CD4-positive, alpha-beta T cell treated with Interleukin-4 for 4 hours (primary cell): ENCODE measurements at regions not wholly inside any gene's neighbourhood (a gene's known extent, or its start where the extent isn't known, plus 50 kb on each side); places are given as distances from the start of the nearest gene placed in this dataset.
"Not testable (repeated sequence)": the region's sequence is repeated elsewhere in the genome, so short reads cannot be mapped to it uniquely, and the experiment has no call there.

Experiments used
- DNase-seq: peaks from one replicate; pipeline ENCODE4 v3.0.0-alpha.2; 2020

DNA sequence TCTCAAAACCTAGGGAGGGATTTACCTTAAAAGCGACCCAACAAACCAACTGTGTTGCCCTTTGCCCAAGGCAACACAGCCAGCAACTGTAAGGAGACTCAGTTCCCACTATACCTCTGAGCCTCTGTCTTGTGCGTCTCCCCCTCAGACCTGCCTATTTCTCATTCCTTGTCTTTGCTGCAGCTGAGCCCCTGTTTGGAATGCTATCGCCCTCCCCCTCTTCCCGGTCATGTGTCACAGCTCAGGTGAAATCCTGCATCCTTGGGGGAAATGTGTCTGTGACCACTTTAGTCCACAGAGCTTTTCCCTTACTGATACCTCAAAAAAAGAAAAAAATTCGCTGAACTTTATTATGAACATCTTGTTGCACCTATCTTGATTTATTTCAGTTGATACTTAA is 52.0 kb upstream of the LRIG1 start:
- DNase-seq: no peak

GRCh38 chr3:66553441-66554113 is 52.8 kb upstream of the LRIG1 start:
- DNase-seq: no peak

- no peak for DNase-seq
Measured at GRCh38 chr3:66554178-66554577, 53.4 kb upstream of the LRIG1 start.

GRCh38 chr3:66555214-66555844 is 54.5 kb upstream of the LRIG1 start:
- DNase-seq: no peak

- DNase-seq: no peak
Measured at GRCh38 chr3:66557170-66557569, 56.3 kb upstream of the LRIG1 start.

DNA sequence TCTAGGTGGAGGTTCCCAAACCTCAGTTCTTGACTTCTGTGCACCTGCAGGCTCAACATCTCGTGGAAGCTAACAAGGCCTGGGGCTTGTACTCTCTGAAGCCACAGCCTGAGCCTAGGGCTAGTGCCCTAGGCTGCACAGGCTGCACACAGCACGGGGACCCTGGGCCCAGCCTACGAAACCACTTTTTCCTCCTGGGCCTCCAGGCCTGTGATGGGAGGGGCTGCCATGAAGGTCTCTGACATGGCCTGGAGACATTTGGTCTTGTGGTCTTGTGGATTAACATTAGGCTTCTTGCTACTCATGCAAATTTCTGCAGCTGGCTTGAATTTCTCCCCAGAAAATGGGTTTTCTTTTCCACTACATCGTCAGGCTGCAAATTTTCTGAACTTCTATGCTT is 59.1 kb upstream of the LRIG1 start:
- not testable (repeated sequence) for DNase-seq

DNA sequence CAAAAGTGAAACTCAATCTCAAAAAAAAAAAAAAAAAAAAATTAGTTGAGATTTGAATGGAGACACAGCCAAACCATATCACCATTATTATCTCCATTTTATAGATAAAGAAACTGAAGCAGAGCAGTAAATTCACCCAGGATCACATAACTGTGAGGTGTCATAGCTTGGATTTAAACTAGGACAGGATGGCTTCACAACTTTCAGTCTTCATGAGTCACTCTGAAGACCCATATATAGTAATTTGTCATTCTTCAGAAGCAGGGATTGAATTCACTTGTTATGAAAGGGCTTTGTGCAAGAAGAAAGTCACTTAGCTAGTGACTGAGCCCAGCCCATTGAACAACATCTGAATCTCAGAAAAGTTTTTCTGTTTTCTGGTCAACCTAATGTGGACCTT is 60.5 kb upstream of the LRIG1 start:
- no peak for DNase-seq

DNA sequence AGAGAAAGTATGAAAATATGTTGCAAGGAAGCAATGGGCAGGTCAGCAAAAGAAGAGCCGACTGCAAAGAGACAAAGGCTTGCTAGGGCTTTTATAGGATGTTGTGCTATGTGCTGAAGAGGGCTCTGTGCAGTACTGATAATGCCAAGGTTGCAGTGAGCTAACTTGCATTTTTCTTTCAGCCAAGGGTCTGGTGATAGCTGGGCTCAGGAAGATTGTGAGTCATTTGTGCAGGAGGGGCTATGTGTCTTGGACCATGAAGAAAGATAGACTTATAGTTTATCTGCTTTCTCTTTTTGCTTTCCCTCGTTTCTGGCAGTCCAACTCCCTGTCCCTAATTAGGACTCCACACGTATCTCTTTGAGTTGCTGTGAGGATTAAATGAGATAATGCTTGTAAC is 64.5 kb upstream of the LRIG1 start:
- no peak for DNase-seq

DNA sequence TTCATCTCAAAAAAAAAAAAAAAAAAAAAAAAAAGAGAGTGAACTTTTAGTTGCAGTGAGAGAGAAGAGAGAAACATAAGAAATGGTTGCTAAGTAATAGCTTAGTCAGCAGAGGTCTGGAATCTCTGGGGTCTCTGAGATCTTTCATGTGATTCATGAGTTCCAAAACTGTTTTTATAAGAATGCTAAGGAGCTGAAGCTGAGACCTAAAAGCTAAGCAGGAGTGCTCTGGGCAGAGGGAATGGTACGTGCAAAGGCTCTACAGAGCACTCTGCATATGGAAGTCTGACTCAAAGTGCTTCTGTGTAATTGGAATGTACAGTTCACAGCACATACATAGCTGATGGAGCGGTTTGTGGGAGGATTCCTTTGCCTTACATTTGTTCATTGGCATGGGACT is 66.3 kb upstream of the LRIG1 start:
- DNase-seq: no peak

GRCh38 chr3:66572090-66572675 is 71.4 kb upstream of the LRIG1 start:
- DNase-seq: no peak

DNA sequence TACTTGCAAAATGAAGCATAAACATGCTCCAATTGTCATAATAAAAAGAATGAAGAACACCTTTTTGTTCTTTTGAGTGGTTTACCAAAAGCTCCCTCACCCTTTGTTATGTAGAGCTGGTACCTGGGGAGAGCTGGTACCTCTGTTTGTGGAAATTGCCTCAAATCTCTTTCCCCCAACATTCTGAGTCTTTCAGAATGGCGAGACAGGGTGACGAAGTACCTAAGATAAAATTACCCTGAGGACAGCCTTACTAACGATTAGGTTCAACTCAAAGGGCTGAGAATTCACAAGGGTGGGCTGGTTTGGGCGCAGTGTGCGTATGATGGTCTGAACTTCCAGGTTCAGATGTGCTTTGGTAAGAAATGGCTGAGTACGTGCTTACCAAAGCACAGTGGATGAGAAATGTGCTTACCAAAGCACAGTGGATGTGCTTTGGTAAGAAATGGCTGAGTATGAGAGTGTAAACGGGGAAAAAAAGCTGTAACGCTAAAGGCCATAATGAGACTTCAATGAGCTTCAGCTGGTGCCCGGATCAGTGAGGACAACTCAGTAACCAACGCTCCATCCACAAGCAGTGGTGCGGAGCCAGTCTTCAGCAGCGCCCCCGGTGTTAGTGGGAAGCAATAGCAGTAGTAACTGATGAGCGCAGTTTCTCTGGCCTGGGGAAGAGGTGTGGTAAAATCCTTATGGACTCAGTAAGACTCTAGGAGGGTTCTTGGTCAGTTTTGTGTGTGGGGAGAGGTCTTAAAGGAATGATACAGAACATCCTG is 72.3 kb upstream of the LRIG1 start:
- no peak for DNase-seq

DNA sequence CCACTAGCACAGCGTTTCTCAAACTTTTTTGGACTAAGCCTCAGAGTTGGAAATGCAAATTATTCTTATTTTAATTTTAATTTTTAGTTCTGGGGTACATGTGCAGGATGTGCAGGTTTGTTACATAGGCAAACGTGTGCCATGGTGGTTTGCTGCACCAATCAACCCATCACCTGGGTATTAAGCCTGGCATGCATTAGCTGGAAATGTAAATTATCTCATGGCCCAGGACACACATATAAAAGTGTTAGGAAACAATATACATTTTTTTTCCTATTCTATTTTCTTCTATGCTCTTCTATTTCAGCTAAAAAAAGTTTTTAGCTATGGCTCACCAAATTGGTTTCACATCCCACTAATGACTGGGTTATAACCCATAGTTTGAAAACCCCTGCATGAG is 73.3 kb upstream of the LRIG1 start:
- DNase-seq: no peak

DNA sequence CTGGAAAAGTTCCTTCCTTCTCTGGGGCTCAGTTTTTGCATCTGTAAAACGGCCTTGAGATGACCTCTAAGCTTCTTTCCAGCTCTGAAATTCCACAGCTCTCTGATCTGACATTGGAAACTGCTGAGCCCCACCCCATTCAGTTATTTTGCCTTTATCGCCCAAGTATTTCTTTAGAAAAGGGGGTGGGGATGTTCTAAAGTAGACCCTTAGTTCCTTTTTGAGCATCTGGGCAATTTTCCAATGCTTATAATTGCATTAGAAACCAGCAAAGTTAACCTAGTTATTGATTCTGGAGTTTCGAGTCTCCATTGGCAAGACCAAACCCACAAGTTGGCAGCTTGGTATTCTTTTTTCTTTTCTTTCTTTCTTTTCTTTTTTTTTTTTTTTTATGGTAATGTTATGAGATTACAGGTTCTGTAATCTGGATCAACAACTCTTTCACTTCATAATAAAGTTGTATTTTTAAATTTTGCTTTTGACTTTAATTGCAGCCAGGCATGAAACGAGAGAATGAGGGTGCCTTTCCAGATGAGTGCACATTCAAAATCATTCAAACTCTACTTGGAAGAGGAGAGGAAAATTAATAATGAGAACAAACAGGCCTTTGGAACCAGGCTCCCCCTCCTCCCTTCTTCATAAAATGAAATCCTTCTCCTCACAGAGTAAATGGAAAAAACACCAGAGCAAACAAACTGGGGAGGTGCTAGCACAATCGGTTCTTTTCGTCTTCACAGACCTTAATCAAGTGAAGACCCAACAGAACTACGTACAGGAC is 76.8 kb upstream of the LRIG1 start:
- DNase-seq: no peak

GRCh38 chr3:66581256-66581655 is 80.4 kb upstream of the LRIG1 start:
- no peak for DNase-seq

- DNase-seq: peak; percentile 49
Measured at GRCh38 chr3:66582721-66583423, 82.0 kb upstream of the LRIG1 start.

GRCh38 chr3:66583424-66584040 is 82.7 kb upstream of the LRIG1 start:
- no peak for DNase-seq

- DNase-seq: no peak
Measured at GRCh38 chr3:66585520-66586095, 84.8 kb upstream of the LRIG1 start.

- no peak for DNase-seq
Measured at GRCh38 chr3:66586853-66587252, 86.0 kb upstream of the LRIG1 start.

DNA sequence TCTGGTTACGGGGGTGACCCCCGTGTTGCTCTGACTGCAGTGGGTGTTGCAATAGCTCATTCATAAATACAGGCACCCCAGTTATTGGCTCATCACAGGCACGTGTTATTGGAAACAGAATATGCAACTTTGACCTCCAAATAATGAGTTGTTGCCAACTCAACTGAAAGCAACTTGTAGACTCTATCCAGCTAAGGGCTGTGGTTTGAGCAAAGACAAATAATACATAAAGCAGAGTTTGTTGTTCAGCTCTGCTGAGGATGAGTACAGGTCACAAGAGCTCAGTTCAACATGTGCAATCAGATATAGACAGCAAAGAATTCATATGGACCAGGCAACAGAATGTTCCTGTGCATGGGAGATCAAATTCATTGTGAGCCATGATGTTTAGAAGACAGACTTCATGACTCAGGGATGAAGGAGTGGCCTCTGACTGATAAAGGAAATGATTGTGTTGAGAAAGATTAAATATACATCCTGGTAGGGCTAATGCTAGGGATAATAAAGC is 87.6 kb upstream of the LRIG1 start:
- DNase-seq: no peak

GRCh38 chr3:66592016-66592761 is 91.4 kb upstream of the LRIG1 start:
- no peak for DNase-seq
